ENCODE measurements at regions not wholly inside any gene's neighbourhood (a gene's known extent, or its start where the extent isn't known, plus 50 kb on each side); places are given as distances from the start of the nearest gene placed in this dataset.

DNA sequence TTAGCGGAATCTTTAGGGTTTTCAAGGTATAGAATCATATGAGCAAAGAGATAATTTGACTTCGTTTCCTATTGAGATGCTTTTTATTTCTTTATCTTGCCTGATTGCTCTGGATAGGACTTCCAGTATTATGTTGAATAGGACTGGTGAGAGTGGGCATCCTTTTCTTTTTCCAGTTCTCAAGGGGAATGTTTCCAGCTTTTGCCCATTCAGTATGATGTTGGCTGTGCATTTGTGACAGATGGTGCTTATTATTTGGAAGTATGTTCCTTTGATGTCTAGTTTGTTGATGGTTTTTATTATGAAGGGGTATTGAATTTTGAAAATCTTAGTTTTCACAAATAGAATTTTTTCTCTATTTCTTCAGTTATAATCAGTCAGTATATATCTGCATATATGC is 656.6 kb upstream of the MAP3K7 start:
- TF ChIP-seq, protein P1, sequence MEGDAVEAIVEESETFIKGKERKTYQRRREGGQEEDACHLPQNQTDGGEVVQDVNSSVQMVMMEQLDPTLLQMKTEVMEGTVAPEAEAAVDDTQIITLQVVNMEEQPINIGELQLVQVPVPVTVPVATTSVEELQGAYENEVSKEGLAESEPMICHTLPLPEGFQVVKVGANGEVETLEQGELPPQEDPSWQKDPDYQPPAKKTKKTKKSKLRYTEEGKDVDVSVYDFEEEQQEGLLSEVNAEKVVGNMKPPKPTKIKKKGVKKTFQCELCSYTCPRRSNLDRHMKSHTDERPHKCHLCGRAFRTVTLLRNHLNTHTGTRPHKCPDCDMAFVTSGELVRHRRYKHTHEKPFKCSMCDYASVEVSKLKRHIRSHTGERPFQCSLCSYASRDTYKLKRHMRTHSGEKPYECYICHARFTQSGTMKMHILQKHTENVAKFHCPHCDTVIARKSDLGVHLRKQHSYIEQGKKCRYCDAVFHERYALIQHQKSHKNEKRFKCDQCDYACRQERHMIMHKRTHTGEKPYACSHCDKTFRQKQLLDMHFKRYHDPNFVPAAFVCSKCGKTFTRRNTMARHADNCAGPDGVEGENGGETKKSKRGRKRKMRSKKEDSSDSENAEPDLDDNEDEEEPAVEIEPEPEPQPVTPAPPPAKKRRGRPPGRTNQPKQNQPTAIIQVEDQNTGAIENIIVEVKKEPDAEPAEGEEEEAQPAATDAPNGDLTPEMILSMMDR (IDR thresholded peaks at IDR 0.05; ENCODE audit: insufficient read depth, low read length) = no peak
- no peak for TF ChIP-seq SPI1 (IDR thresholded peaks at IDR 0.05; ENCODE audit: borderline replicate concordance, low read depth)
- TF ChIP-seq, protein P2, sequence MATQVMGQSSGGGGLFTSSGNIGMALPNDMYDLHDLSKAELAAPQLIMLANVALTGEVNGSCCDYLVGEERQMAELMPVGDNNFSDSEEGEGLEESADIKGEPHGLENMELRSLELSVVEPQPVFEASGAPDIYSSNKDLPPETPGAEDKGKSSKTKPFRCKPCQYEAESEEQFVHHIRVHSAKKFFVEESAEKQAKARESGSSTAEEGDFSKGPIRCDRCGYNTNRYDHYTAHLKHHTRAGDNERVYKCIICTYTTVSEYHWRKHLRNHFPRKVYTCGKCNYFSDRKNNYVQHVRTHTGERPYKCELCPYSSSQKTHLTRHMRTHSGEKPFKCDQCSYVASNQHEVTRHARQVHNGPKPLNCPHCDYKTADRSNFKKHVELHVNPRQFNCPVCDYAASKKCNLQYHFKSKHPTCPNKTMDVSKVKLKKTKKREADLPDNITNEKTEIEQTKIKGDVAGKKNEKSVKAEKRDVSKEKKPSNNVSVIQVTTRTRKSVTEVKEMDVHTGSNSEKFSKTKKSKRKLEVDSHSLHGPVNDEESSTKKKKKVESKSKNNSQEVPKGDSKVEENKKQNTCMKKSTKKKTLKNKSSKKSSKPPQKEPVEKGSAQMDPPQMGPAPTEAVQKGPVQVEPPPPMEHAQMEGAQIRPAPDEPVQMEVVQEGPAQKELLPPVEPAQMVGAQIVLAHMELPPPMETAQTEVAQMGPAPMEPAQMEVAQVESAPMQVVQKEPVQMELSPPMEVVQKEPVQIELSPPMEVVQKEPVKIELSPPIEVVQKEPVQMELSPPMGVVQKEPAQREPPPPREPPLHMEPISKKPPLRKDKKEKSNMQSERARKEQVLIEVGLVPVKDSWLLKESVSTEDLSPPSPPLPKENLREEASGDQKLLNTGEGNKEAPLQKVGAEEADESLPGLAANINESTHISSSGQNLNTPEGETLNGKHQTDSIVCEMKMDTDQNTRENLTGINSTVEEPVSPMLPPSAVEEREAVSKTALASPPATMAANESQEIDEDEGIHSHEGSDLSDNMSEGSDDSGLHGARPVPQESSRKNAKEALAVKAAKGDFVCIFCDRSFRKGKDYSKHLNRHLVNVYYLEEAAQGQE (IDR thresholded peaks at IDR 0.05; ENCODE audit: insufficient replicate concordance, low read depth) = no peak
